Right lung (tissue), 2 donors: ENCODE measurements at regions not wholly inside any gene's neighbourhood (a gene's known extent, or its start where the extent isn't known, plus 50 kb on each side); places are given as distances from the start of the nearest gene placed in this dataset.

Experiments used
- DNase-seq, 2 donors: peaks; one replicate each; pipeline ENCODE4 v3.0.0-alpha.2; 2013

- DNase-seq = no peak
Measured at GRCh38 chr17:62882284-62882683, 74.2 kb upstream of the MARCHF10 start.

- DNase-seq = no peak
Measured at GRCh38 chr17:62880120-62880519, 72.0 kb upstream of the MARCHF10 start.

GRCh38 chr17:62876673-62877405 is 68.7 kb upstream of the MARCHF10 start:
- no peak for DNase-seq

GRCh38 chr17:62876063-62876462 is 67.9 kb upstream of the MARCHF10 start:
- DNase-seq = no peak

- no peak for DNase-seq
Measured at GRCh38 chr17:62875296-62875695, 67.2 kb upstream of the MARCHF10 start.

GRCh38 chr17:62871291-62871690 is 63.2 kb upstream of the MARCHF10 start:
- no peak for DNase-seq

- no peak for DNase-seq
Measured at GRCh38 chr17:62870552-62870971, 62.4 kb upstream of the MARCHF10 start.

GRCh38 chr17:62870030-62870541 is 62.0 kb upstream of the MARCHF10 start:
- no peak for DNase-seq

- DNase-seq = no peak
Measured at GRCh38 chr17:62868723-62869122, 60.6 kb upstream of the MARCHF10 start.

GRCh38 chr17:62868008-62868407 is 59.9 kb upstream of the MARCHF10 start:
- DNase-seq = no peak

GRCh38 chr17:62867303-62867702 is 59.2 kb upstream of the MARCHF10 start:
- no peak for DNase-seq

- no peak for DNase-seq
Measured at GRCh38 chr17:62866471-62866870, 58.4 kb upstream of the MARCHF10 start.

- DNase-seq = no peak
Measured at GRCh38 chr17:62865586-62865985, 57.5 kb upstream of the MARCHF10 start.

- DNase-seq = no peak
Measured at GRCh38 chr17:62862251-62862650, 54.1 kb upstream of the MARCHF10 start.

GRCh38 chr17:62860962-62861873 is 53.1 kb upstream of the MARCHF10 start:
- DNase-seq = peak; percentile 48 to 55

- DNase-seq = no peak
Measured at GRCh38 chr17:62859146-62859545, 51.0 kb upstream of the MARCHF10 start.
